SH-SY5Y (cell line): ENCODE measurements at regions not wholly inside any gene's neighbourhood (a gene's known extent, or its start where the extent isn't known, plus 50 kb on each side); places are given as distances from the start of the nearest gene placed in this dataset.

ENCODE experiments used
- GATA2 ChIP-seq: IDR thresholded peaks from 2 replicates; pipeline ENCODE4 v1.6.1; 2011; ENCODE audit warnings: mild to moderate bottlenecking, low read depth, low read length
- GATA3 ChIP-seq: IDR thresholded peaks from 2 replicates; pipeline ENCODE4 v1.6.1; 2011; ENCODE audit warnings: low read depth, mild to moderate bottlenecking, low read length, moderate library complexity

DNA sequence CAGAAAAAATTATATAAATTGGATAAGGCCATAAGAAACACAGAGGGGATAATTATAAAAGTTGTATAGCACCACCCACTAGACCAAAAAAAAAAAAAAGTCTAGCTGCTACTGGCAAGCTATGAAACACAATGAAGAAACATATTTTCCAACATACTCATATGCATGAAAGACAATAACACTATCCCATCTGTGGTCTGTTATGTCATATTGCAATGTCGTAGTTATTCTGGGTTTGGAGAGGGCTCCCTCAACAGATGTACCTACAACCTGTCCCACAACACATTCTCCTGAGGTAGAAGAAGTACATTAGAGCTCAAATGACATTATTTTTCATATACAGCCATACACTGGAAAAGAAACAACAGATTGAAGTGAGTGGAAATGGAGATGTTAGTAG is 517.6 kb upstream of the ADGRL4 start:
- no peak for TF ChIP-seq GATA3
- no peak for TF ChIP-seq GATA2

GRCh38 chr1:79519084-79519760 is 512.7 kb upstream of the ADGRL4 start:
- TF ChIP-seq GATA3 (no peak), GATA2 (no peak)

DNA sequence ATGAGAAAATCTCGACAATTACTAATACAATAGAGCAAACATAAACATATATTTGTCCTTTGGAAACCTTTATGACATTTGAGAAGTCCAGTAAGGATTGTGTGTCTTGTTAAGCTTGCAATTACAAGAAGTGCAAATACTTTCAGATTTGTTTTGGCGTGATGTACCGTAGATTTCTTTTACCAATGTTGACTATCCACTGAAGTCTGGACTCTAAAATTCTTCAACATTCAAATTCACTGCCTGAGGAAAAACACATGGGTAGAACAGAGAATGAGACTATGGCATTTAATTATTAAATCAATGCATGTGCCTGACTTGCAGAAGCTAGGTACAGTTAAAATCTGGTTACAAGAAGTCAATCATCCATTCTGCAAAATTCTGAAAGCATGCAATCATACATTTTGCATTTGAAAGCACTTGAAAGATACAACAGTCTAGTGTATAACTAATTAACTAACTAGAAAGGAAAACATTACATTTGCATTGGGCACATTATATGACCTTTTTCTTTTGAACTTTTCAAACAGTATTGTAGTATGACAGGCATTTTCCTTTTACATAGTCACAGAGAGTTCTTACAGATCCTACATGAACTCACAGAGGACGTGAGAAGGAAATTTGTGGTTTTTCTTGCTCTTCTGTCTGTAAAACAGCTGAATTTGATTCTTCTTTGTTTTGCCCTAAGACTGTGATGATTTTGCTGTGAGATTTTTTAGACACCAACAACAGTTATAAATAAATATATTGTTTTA is 511.1 kb upstream of the ADGRL4 start:
- TF ChIP-seq GATA3 (no peak), GATA2 (no peak)

DNA sequence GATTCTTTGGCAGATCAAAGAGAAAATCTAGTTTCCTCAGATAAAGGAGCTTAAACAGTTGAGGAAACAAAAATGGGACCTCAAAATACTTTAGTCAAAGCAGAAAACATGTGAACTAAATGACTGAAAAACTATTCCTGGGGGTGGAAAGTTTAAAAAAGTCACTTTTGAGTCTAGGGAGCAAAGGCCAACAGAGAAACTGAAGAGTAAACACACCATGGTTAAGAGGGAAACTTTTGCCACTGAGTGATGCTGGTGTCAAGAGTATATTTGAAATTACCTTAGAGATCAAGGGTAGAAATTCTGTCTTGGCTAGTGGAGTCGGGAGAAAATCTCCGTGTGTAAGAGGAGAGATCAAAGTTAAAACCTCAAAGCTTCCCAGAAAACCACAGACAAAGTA is 501.2 kb upstream of the ADGRL4 start:
- TF ChIP-seq GATA2 (no peak), GATA3 (no peak)

DNA sequence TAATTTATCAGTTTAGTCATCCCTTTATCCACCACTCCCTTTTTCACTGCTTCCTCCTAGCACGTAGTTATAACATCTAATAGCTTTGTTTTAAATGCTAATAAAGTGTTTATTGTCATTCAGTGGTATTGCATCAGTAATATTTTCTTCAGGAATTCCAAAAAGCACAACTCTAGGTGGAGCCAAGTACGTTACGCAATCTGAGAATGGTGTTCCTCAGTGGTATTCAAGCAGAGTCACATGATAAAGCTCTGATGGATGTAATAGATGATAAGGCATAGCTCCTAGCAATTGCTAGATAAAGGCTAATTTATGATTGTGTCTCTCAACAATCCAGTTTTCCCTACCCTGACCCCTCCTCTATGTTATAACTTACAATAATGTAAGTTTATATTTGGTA is 494.6 kb upstream of the ADGRL4 start:
- TF ChIP-seq GATA2 (no peak), GATA3 (no peak)

DNA sequence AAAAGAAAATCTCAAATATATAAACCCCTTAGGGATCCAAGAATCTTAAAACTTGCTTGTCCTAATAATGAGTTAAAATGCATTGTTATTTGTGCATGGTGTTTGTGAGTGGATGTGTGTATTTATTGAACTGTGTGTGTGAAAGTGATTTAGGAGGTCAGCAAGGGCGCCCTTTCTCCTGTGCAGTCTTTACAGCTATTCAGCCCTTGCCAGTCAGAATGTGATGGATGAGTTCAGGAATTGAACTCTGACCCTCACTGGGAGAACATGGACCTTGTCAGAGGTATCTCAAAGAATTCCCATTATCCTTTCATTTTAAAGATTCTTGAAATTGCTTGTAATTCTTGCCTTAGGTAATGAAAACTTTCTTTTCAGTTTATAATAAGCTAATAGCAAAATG is 493.0 kb upstream of the ADGRL4 start:
- no peak for TF ChIP-seq GATA3
- no peak for TF ChIP-seq GATA2

DNA sequence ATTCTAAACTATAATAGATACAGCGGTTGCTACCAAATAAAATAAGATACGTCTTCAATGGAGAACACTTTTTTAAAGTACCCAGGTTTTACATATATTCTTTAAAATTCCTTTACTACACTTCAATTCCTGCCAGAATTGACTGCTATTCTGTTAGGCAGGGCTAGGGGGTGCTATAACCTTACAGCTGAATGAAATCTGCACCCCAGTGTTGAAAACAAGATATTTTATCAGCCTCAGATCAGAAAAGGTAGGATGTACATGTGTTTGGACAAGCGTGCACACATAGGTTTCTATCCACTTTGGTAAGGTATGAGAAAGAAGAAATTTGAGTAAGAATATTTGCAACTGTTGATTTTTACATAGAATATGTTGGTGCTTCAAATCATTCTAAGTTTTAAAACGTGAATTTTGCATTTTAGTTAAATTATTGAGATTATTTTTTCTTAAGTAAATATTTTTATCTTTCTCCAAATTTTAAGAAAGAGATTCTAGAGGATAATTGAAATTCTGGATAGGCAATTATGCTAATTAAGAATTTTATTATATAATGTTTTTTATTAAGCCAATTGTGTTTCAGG is 490.8 kb upstream of the ADGRL4 start:
- TF ChIP-seq GATA2 (peak; percentile 25; the same call in 1 of the 2 replicates), GATA3 (peak; percentile 50)

DNA sequence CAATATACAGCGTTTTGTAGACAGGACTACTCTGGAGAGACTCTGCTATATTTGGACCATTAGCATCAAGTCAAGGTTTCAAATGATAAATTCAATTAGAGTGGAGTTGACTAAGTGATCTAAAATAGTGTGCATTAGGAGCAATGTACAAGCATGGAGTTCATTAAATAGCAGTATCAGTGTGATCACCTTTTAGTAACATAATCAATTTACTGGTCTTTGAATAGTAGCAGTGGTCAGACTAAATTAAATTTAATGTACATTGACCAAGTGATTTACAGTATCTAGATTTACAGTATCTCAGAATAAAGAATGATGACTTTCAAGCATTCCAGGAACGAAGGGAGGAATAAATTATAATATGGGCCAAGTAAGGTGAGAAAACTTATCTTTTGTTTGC is 489.6 kb upstream of the ADGRL4 start:
- peak; percentile 91 for TF ChIP-seq GATA3
- TF ChIP-seq GATA2 = no peak; the same call in 1 of the 2 replicates

DNA sequence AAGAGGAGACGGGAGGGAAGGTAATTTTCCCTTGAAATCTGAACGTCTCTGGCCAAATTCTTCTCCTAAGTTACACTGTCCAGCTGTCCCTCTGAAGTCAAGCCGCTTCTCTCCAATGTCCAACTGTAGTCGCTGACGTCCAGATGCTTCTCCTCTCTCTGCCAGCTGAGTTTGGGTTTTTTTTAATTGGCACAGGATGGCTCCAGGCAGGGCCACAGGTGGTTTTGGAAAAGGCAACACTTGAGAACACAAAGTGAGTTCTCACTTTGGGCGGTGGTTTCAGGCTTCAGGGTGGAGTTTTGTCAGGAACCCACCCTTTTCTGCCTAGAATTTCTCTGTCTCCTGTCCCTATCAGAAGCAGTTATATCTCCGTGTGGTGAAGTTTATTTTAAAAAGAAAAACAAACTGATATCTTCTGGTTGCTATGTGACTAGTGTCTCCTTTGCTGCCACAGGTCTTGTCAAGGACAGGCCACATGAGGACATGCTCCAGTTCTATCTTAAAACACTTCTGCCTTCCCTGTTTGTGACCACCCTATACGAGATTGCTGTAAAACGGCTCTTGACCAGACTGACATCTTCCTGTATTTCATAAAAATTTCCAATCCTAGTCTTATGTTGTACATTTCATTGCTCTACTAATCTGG is 472.3 kb upstream of the ADGRL4 start:
- TF ChIP-seq GATA3 (no peak), GATA2 (no peak)

- TF ChIP-seq GATA2 = no peak
- TF ChIP-seq GATA3 = no peak
Observed at GRCh38 chr1:79478160-79478559, 471.6 kb upstream of the ADGRL4 start.

DNA sequence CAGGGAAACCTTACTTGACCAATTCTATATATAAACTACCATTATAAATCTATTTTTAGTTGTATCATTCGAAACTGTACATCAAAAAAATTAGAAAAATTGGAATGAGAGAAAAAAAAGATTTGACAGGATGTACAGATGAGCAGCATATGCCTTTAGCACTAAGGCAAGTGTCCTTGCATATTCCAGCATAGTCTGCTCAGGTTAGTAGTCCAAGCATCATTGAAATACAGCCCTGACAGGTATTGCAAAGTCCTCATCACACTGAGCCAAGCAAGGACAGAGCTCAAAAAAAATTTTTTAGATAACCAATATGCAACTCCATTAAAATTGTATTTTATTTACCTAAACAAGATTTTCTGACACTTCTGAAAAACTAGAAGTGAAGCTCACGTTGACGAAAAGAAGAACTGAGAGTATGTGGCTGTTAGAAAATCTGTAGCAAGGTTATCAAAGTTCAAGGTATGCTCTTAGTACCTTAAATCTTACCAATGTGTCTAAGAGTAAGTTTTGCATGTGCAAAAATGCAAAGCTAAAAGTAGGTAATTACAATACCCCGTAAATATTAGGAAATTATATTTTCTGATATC is 465.6 kb upstream of the ADGRL4 start:
- TF ChIP-seq GATA3 (no peak), GATA2 (no peak)

DNA sequence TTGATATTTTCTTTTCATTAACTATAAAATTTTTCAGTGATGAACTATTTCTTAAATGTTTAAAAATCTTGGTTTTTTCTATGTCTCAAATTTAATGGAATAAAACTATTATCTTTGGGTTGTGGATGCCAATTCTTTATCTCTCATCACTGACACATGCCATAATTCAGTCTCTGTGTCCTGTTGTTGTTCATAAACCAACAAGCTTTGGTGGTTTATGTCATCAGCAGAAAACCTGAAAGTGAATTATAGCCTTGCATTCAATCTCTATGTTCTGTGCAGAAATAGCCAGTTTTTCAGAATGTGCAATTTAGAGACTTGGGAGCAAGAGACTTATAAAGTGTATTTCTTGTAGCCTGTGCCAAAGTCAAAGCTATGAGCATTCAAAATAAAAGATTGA is 462.6 kb upstream of the ADGRL4 start:
- TF ChIP-seq GATA3 (no peak), GATA2 (peak; percentile 22; the same call in 1 of the 2 replicates)

- no peak for TF ChIP-seq GATA2
- no peak for TF ChIP-seq GATA3
Observed at GRCh38 chr1:79460773-79461436, 454.4 kb upstream of the ADGRL4 start.

DNA sequence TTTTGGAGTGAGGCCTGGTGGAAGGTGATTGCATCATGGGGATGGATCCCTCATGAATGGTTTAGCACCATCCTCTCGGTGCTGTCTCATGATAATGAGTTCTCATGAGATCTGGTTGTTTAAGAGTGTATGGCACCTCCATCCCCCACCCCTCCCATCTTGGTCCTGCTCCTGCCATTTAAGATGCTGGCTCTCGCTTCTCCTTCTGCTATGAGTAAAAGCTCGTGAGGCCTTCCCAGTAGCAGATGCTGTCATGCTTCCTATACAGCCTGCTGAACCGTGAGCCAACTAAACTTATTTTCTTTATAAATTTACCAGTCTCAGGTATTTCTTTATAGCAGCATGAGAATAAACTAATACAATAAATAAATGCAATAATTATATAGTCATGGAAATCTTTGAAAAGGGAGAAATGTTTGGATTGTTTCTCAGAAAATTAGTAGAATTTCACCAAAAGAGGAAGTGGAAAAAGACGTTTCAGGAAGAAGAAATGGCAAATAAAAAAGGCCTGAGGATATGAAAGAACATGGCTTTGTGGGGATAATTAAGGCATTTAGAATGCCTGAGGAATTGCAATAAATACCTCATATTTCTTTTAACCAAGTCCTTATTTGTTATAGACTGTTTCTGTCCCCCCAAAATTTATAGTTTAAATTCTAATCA is 451.2 kb upstream of the ADGRL4 start:
- TF ChIP-seq GATA3 (no peak), GATA2 (no peak)
